ENCODE measurements at regions not wholly inside any gene's neighbourhood (a gene's known extent, or its start where the extent isn't known, plus 50 kb on each side); places are given as distances from the start of the nearest gene placed in this dataset.

GRCh38 chr15:46296002-46296401 is 661.2 kb downstream of the SQOR start:
- intact Hi-C loops (cut with micrococcal nuclease; ENCODE audit: unreplicated experiment): no loop called here
- no peak overlapping the region for H3K4me3 Mint-ChIP-seq (ENCODE audit: low read depth, unreplicated experiment)
- H3K9me3 Mint-ChIP-seq (ENCODE audit: low read depth, unreplicated experiment): no peaks in the 10 kb centered on the region
- H3K27me3 Mint-ChIP-seq (ENCODE audit: unreplicated experiment): no peaks in the 10 kb centered on the region
- no peaks in the 10 kb centered on the region for H3K4me1 Mint-ChIP-seq (ENCODE audit: low read depth, unreplicated experiment)
- no peak for TF ChIP-seq CTCF (IDR thresholded peaks at IDR 0.05; ENCODE audit: unreplicated experiment)
- no TSS peak for BruUV-seq (replicated peaks)
- CTCF ChIA-PET: no interaction called here
- H3K36me3 Mint-ChIP-seq (ENCODE audit: insufficient read depth, unreplicated experiment): no peaks in the 10 kb centered on the region
- H3K27ac Mint-ChIP-seq (ENCODE audit: unreplicated experiment): no peak overlapping the region
- DNase-seq: no peak

- no peak overlapping the region for H3K27ac Mint-ChIP-seq (ENCODE audit: unreplicated experiment)
- no peaks in the 10 kb centered on the region for H3K4me1 Mint-ChIP-seq (ENCODE audit: low read depth, unreplicated experiment)
- H3K4me3 Mint-ChIP-seq (ENCODE audit: low read depth, unreplicated experiment): no peak overlapping the region
- intact Hi-C loops (cut with micrococcal nuclease; ENCODE audit: unreplicated experiment): no loop called here
- CTCF ChIA-PET: no interaction called here
- no peaks in the 10 kb centered on the region for H3K27me3 Mint-ChIP-seq (ENCODE audit: unreplicated experiment)
- BruUV-seq (replicated peaks): no TSS peak
- no peak for TF ChIP-seq CTCF (IDR thresholded peaks at IDR 0.05; ENCODE audit: unreplicated experiment)
- DNase-seq: no peak
- no peaks in the 10 kb centered on the region for H3K36me3 Mint-ChIP-seq (ENCODE audit: insufficient read depth, unreplicated experiment)
- H3K9me3 Mint-ChIP-seq (ENCODE audit: low read depth, unreplicated experiment): no peaks in the 10 kb centered on the region
Observed at GRCh38 chr15:46296797-46297196, 662.0 kb downstream of the SQOR start.

GRCh38 chr15:46297766-46298165 is 662.9 kb downstream of the SQOR start:
- no TSS peak for BruUV-seq (replicated peaks)
- no peaks in the 10 kb centered on the region for H3K36me3 Mint-ChIP-seq (ENCODE audit: insufficient read depth, unreplicated experiment)
- DNase-seq: no peak
- no peaks in the 10 kb centered on the region for H3K4me1 Mint-ChIP-seq (ENCODE audit: low read depth, unreplicated experiment)
- H3K27me3 Mint-ChIP-seq (ENCODE audit: unreplicated experiment): no peaks in the 10 kb centered on the region
- no peak overlapping the region for H3K4me3 Mint-ChIP-seq (ENCODE audit: low read depth, unreplicated experiment)
- CTCF ChIA-PET: no interaction called here
- no peak overlapping the region for H3K27ac Mint-ChIP-seq (ENCODE audit: unreplicated experiment)
- no peak for TF ChIP-seq CTCF (IDR thresholded peaks at IDR 0.05; ENCODE audit: unreplicated experiment)
- H3K9me3 Mint-ChIP-seq (ENCODE audit: low read depth, unreplicated experiment): no peaks in the 10 kb centered on the region
- intact Hi-C loops (cut with micrococcal nuclease; ENCODE audit: unreplicated experiment): no loop called here

- intact Hi-C loops (cut with micrococcal nuclease; ENCODE audit: unreplicated experiment): no loop called here
- no peaks in the 10 kb centered on the region for H3K27me3 Mint-ChIP-seq (ENCODE audit: unreplicated experiment)
- H3K9me3 Mint-ChIP-seq (ENCODE audit: low read depth, unreplicated experiment): no peaks in the 10 kb centered on the region
- no TSS peak for BruUV-seq (replicated peaks)
- no peak overlapping the region for H3K27ac Mint-ChIP-seq (ENCODE audit: unreplicated experiment)
- no peak for DNase-seq
- CTCF ChIA-PET: no interaction called here
- TF ChIP-seq CTCF (IDR thresholded peaks at IDR 0.05; ENCODE audit: unreplicated experiment): no peak
- H3K4me1 Mint-ChIP-seq (ENCODE audit: low read depth, unreplicated experiment): no peaks in the 10 kb centered on the region
- no peaks in the 10 kb centered on the region for H3K36me3 Mint-ChIP-seq (ENCODE audit: insufficient read depth, unreplicated experiment)
- H3K4me3 Mint-ChIP-seq (ENCODE audit: low read depth, unreplicated experiment): no peak overlapping the region
Observed at GRCh38 chr15:46300716-46301115, 665.9 kb downstream of the SQOR start.

- no peak overlapping the region for H3K27ac Mint-ChIP-seq (ENCODE audit: unreplicated experiment)
- intact Hi-C loops (cut with micrococcal nuclease; ENCODE audit: unreplicated experiment): no loop called here
- H3K9me3 Mint-ChIP-seq (ENCODE audit: low read depth, unreplicated experiment): no peaks in the 10 kb centered on the region
- H3K27me3 Mint-ChIP-seq (ENCODE audit: unreplicated experiment): no peaks in the 10 kb centered on the region
- H3K4me3 Mint-ChIP-seq (ENCODE audit: low read depth, unreplicated experiment): no peak overlapping the region
- DNase-seq: no peak
- no peak for TF ChIP-seq CTCF (IDR thresholded peaks at IDR 0.05; ENCODE audit: unreplicated experiment)
- no peaks in the 10 kb centered on the region for H3K36me3 Mint-ChIP-seq (ENCODE audit: insufficient read depth, unreplicated experiment)
- BruUV-seq (replicated peaks): no TSS peak
- H3K4me1 Mint-ChIP-seq (ENCODE audit: low read depth, unreplicated experiment): no peaks in the 10 kb centered on the region
- CTCF ChIA-PET: no interaction called here
Observed at GRCh38 chr15:46301291-46301690, 666.5 kb downstream of the SQOR start.
